HuH-7 (cell line): ENCODE measurements at regions not wholly inside any gene's neighbourhood (a gene's known extent, or its start where the extent isn't known, plus 50 kb on each side); places are given as distances from the start of the nearest gene placed in this dataset.

ENCODE experiments used
- DNase-seq: peaks from one replicate; pipeline ENCODE4 v3.0.0; 2011; ENCODE audit warnings: low spot score

DNA sequence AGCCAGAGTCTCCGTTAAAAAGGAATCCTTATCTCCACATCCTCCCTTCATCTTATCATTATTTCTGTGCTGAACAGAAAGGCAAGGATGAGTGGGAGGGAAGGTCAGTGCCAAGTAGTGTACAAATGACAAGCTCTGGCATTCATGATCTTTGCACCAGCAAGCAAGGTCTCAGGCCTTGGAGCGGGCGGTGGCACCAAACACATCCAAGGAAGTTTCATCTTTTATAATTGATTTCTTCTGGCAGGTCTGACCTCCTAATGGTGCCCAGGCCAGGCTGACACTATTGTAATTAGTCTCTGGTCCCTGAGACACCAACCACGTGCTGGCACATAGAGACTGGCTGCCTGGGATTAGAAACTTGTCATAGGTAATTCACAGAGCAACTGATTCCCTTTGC, 336.6 kb downstream of the EN1 start:
- no peak for DNase-seq

DNA sequence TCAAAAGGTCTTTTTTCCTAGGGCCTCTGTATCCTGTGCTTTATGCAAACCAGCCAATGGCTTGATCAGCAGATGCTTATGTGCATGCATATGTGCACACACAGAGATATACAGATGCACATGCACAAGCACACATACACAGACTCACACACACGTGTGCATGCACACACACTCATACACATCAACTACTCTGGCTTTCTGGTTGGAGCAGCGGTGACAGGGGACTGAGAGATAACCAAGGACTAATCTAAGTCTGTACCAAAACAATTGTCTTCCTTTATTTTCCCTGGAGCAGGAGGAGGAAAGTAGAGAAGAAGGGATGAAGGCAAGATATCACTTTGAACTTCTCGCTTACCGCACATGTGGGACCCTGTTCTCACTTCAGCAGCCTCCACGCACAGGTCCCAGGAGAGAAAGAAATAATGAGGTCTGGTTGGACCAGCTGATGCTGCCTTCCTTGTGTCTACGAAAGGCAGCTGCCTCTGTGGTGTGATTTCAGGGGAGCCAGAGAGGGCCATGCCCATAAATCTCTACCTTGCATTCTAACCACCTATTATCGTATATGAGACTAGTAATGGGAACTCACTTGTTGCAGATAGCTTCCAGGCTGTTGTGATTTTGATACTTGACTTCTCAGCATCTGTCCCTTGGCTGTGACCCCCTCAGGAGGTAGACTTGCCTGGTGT, 338.0 kb downstream of the EN1 start:
- no peak for DNase-seq

DNA sequence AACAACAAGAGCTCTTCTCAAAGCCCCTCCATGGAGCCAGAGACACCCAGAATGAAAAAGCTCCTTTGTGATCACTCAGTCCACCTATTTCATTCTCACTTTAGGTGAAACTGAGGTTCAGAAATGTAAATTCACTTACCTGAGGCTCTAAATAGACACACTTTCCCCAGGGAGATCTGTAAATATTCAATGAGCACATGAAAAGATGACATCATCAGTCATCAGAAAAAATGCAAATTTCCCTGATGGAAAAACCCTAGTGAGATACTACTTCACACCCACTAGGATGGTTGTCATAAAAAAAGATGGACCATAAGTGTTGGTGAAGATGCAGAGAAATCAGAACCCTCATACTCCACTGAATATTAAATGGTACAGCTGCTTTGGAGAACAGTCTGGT, 339.2 kb downstream of the EN1 start:
- DNase-seq: no peak

DNA sequence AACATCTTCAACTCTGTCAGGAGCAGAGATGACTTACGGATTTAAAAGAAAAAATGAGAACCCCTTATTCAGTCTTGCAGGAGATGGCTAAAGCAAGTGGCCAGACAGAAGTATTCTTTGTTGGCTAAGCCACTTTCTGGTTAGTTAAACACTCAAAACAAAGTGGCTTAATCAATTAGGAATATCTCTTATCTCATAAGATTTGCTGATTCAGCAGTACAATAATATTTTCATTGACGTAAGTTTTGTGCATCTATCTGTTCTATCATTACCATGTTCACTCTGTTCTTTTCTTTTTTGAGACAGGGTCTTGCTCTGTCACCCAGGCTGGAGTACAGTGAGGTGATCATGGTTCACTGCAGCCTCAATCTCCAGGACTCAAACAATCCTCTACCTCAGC, 342.0 kb downstream of the EN1 start:
- no peak for DNase-seq

DNA sequence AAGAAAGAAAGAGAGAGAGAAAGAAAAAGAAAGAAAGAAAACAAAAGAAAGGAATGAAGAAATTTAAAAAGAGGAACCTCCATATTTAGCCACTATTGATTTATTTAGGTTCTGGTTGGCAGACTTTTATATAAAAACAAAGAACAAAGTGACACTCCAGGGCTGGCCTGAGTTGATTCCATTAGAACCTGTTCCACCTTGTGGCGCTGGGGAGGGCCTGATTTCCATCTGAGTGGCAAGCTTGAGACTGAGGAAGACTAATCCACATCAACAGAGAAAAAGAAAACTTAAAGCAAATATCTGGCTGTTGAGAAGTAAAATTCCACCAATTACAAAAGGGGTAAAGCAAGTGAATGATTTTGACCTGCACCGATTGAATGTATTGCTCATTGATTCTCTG, 345.3 kb downstream of the EN1 start:
- DNase-seq: no peak

DNA sequence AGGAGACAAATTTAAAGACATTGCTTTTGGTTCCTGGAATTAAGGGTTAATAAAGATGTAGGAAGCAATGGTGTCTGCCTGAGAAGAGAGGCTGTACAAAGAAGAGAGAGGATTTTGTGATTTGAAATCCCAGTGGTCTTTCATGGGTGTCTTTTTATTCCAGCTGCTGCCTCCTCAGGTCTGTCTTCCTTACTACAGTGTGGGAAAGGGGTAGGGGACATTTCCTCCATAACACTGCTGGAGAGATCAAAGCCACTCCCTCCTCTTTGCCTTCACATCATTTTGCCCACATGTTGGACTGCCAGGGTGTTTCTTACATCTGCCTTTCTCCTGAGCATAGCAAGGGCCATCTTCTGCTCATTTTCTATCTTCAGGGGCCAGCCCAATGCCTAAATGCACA, 348.5 kb downstream of the EN1 start:
- no peak for DNase-seq

DNA sequence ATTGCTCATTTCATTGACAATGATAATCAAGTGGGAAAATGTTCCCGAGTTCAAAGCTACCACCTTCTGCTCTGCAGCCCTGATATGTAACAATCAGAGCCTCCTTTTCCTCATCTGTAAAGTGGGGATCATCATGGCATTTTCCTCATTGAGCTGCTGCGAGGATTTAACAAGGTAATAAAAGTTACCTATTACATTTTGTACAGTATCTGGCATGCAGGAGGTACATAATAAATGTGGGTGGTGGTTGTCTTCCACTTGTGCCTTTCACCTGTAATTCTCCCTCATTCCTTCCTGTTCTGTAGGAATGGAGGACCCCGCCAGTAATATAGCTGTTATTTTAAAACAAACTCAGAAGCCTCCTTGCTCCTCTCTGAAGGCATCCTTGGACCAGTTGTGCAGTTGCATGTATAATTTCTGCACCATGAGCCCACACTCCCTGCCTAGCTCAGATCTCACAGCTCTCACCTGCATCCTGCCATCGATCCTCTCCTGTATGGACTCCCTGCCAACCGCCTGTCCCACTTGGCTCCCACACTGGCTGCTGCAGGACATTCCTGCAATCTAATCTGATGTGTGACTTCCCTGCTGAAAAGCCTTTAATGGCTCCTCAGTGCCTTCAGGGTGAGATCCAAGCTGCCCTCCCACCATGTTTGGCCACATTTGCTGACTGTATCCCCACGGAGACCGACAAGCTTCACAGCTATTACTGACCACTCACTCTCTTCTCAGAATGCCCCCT, 350.4 kb downstream of the EN1 start:
- DNase-seq: no peak

DNA sequence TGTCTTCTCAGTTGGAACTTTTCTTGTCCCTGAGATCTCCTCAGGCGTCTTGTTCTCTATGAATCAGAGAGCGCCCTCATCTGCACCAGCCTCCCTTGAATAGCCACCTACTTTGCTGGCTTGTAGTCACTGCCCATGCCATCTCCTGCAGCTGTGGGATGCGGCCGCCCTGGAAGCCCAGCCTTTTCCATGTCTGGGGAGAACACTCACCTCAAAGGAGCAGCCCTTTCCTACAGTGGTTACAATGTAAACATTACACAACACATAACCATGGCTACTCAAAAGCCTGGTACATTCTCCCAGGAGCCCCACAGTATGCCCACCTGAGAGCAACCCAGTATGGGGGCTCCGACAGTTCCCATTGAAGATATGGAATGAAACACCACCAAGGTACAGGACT, 351.0 kb downstream of the EN1 start:
- DNase-seq: no peak

DNA sequence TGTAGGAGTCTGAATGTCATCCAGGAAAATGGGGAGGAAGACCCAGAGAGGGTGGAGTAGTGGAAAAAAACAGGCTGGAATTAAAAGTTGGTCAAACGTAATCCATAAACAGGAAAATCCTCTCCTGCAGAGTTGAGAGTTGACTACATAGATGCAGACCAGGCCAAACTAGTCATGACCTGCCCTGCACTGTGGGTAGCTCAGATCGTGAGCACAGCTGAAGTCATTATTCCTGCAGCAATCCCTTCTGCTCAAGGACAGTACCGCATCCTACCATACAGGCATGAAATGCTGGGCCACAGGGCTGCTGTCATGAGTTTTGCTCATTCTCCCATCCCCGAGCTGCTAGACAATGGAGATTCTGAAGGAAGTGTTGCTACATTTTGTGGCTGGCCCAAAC, 352.2 kb downstream of the EN1 start:
- no peak for DNase-seq

DNA sequence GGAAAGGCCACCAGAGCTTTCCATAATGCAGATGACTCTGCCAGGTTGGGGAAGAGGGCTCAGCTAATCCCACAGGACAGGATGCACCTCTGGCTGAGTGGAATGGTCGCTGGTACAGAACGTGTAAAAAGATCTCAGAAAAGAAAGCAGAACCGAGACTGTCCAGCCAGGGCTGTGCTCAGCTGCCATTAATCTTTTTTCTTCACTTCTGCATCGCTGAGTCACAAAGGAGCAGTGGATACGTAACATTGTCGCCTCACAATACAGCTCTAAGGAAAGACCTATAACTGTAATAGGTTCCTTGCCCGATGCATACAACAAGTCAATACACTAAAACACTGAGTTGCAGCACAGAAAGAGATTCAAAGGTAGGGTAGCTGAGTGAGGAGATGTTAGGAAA, 354.2 kb downstream of the EN1 start:
- no peak for DNase-seq

DNA sequence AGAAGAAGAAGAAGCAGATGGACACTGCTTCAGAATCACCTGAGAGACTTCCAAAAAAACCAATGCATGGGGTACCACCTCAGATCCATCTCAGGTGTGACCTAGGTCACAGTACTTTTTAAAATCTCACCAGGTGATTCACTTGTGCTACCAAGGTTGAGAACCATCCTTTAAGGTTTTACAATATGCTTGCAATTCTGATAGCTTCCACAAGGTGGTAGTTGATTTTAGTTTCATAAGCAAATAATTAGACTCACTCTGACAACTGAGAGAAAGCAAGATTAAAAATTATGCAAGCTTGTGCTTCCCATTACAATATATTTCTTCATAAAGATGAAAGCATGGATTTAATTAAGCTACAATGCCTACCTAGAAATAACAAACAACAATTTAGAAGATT, 355.1 kb downstream of the EN1 start:
- no peak for DNase-seq

DNA sequence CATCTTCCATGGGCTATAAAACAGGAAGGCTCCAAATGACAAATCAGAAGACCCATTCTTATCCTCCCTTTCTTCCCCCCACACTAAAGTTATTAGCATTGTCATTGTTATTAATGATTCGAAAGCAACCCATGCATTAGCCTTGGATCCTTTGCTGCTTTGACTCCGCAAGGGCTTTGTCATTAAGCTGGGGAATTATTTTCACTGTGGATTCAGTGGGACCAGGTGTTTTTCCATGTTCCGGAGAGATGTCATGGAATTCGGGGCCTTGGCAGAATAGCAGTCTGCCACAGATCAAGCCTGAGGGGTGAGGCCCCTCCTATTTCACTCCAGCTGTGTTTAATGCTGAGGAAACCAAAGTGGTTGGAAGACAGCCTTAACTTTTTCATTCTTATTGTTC, 357.1 kb downstream of the EN1 start:
- no peak for DNase-seq

DNA sequence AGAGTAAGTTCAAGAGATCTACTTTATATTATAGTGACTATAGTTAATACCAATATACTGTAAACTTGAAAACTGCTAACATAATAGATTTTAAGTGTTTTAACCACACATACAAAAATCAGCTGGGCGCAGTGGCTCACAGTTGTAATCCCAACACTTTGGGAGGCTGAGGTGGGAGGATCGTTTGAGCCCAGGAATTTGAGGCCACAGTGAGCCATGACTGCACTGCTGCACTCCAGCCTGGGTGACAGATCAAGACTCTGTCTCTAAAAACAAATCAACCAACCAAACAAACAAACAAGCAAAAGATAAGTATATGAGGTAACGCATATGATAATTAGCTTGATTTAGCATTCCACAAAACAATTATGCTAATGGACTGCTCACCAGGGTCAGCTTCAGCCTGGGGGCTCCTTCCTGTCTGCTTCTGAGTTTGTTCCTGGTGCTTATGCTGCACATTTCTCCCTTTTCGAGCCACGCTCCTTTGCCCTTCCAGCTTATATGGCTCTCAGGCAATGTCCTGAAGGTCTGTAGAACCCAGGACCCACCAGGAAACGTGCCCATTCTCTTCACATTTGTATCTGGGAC, 357.6 kb downstream of the EN1 start:
- no peak for DNase-seq

DNA sequence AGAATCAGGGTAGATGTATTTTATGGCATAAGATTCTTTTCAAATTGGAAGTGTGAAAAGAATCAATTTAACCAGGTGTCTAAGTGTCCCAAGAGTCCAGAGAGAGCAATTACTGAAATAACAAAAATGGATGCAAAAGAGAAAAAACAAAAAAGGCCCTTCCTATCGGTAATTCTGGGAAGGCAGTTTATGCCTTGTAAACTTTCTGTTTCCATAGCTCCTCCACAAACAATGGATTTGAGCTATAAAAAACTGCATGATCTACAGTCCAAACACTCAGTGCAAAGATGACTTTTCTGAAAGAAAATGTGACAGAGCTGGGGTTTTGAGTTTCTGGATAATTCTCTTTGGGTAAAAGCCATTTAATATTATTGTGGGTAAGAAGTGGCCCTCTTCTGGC, 366.1 kb downstream of the EN1 start:
- DNase-seq: no peak

DNA sequence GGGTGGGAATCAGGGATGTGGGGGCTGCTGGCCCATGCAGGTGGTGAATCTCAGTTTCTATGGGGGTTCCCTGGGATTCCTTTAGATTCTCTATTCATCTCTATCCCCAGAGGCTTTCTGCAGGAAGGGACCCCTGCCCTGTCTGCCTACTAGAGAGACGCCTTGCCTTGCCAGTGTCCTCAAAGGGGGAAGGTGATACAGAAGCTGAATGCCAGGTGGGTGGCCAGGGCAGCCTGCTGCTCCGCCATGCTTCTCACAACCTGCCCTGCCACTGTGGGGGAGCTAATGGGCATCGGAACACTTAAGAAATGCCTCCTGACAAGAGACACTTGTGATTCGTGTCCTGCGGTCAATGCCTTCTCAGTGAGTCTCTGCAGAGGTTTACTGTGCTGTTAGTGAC, 368.4 kb downstream of the EN1 start:
- no peak for DNase-seq

DNA sequence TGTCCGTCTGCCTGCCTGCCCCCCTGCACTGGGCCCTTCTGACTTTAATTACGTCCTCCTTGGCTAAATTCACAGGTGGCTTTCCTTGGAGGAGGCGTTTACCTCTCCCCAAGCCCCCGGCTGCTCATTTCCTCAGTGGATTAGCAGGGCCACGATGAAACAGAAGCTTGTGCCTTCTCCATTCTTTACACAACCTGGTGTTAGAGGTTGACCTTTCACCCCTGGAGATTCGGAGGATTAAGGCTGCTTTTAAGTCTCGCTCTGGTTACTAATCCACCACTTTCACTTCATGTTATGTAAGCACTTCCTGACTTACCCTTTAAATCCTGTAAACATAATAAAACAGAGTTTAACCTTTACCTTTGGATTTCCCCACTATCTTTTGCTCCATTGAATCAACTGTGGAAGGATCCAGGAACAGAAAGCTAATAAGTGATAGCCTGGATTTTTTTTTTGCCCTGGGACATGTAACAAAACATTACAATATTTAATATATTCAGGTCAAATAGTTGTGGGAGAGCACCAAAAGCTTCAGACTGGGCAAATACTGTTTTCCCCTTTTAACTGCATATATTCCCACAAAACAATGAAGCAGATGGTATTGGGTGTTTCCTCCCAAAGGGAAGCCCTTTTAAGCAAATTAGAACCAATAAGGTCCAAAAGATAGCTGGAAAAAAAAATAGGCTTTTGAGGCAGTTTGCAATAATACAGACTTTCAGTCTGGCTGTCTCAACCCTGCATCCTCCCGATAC, 370.2 kb downstream of the EN1 start:
- peak; percentile 36 for DNase-seq

DNA sequence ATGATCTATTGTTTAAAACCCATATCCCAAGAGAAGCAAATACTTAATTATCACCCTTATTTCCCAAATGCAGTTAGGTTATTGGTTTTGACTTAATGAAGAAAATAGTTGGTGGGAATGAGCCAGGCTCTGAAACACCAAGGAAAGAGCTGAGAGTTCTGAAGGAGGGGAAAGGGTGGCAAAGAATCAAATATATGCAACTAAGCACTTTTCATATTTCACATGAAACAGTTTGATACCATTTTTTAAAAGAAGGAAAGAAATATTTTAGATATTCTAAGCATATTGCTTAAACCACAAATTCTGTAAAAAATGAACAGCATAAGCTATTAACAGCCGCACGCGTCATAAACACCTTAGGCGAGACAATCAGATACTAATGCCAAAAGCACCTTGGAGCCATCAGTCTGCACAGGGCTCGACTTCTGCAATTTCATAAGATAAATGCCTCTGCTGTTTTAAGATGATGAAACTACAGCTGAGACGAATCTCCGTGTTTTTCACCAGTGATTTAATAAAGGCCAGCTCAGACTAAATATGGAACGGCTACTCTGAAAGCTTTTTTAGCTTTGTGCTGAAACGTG, 371.7 kb downstream of the EN1 start:
- DNase-seq: no peak

DNA sequence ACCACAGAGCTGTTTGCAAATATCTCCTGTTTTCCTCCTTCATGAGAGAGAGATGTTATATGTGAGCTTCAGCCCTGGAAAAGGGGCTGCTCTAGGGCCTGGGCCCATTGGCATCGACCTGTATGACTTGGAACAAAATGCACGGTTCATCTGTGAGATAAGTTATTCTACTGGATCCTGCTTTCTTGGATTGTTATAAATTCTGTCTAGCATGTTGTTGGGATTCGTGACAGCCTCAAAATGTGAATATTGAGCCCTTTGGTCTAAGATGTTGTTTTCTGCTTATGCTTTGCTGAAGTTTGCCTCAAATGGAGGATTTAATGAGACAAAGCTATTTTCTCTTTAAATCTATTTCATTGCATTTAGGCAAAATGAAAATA, 372.9 kb downstream of the EN1 start:
- no peak for DNase-seq

DNA sequence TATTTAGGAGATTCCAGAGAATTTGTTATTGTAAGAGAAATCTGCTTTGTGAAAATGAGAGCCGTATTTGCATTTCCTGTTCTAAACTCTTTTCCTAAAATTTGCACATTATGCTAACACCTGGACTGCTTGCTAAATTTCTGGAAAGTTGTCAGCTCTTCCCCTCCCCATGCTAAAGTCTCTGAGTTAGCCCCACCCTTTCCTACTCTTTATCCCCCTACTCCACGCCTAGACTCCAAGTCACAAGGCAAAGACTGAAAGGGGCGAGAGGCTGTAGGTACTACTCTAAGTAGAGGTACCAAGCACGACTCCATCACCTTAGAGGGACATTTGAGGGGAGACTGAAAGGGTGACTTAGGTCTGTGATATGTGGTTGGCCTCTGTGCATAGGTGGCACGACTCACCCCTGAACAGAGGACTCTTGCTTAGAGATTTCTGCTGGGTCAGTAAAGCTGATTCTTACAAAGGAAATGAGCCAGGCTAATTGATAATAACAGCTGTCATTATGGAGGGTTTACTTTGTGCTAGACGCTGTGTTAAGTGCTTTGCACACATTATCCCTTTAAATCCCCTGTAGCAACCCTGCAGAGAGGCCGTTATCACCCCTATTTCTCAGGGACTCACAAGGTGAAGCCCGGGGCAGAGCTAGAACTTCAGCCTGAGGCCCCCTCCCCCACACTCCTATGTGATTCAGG, 373.5 kb downstream of the EN1 start:
- DNase-seq: no peak

DNA sequence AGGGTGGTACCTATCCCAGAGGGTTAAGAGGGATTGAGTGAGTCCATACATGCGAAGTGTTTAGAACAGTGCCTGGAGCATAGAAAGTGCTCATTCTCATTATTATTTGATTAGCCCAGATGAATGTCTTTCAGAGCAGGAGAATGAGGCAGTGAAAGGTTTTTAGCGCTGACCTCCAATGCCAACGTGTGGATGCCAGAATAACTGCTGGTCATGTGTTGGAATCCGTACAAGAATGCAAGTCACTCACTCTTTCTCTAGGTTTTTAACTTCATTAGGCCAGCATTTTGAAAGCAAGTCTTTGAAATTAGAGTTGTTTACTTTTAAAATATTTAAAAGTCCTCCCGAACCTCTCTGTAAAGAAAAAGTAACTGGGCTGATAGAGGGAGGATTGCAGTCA, 374.2 kb downstream of the EN1 start:
- no peak for DNase-seq

DNA sequence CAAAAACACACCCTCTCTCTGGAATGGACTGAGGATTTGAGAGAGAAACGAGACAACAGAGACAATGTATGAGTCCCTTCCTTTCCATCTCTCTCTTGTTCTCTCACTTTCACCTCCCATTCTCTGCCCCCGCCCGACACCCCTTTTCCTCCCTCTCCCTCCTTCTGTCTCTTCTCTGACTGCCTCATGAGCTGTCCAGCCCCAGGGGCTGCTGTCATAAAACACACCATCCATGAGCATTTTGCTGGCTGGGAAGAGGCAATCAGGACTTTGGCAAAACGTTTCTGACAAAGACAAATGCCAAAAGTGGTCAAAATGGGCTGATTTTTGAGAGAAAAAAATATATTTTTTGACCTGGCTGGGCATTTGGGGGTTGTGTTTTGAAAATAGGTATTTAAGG, 377.2 kb downstream of the EN1 start:
- DNase-seq: no peak

DNA sequence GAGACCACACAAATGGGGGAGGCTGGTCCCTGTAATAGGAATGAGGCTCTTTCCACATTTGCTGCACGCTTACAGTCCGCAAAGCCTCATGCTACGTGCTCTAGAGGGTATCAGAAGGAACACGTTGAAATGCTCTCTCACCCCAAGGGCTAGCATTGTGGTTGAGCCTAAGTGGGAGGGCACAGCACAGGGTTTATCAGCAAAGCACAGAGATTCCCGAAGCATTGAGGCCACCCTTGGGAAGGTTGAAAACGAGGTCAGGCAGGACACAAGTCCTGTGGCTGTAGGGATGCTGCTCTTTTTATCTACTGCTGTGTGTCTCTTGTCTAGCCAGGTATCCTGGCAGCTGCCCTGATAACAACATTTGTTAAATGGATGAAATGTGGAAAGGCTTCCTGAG, 378.3 kb downstream of the EN1 start:
- no peak for DNase-seq
